Dermis blood vessel endothelial cell (primary cell): ENCODE measurements at regions not wholly inside any gene's neighbourhood (a gene's known extent, or its start where the extent isn't known, plus 50 kb on each side); places are given as distances from the start of the nearest gene placed in this dataset.
A peak's percentile ranks its signal among the peaks of the same experiment; 100 is the strongest.

Source experiments
- DNase-seq: peaks from one replicate; pipeline ENCODE4 v3.0.0; 2010

DNA sequence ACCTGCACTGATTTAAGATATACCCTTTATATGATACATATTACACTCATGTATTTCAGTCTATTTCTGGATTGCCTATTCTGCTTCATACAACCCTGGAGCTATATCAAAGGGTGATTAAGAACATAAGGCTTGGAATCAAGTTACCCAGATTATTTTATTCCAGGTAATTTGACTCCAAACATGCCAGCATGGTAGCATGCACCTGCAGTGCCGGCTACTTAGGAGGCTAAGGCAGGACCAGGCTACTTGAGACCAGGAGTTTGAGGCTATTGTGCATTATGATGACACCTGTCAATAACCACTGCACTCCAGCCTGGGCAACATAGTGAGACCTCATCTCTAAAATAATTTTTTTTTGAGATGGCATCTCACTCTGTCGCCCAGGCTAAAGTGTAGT, 50.4 kb upstream of the NEO1 start:
- no peak for DNase-seq

GRCh38 chr15:73000293-73000692, 52.0 kb upstream of the NEO1 start:
- DNase-seq = no peak

DNA sequence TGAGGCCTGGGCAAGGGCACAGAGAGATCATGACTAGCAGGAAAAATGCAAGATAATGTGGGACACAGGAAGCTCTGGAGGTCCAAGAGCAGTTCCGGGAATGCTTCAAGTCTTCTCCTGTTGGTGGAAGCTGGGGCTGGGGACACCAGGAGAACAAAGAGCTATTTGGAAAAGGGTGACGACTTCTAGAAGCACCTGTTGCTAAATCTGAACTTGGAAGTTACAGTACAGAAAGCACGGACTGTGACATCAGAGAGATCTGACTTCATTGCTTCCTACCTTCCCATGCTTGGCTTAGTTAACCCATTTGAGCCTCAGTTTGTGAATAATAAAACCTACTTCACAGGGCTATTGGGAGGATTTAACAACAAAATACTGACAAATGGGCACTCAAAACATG, 52.7 kb upstream of the NEO1 start:
- no peak for DNase-seq

DNA sequence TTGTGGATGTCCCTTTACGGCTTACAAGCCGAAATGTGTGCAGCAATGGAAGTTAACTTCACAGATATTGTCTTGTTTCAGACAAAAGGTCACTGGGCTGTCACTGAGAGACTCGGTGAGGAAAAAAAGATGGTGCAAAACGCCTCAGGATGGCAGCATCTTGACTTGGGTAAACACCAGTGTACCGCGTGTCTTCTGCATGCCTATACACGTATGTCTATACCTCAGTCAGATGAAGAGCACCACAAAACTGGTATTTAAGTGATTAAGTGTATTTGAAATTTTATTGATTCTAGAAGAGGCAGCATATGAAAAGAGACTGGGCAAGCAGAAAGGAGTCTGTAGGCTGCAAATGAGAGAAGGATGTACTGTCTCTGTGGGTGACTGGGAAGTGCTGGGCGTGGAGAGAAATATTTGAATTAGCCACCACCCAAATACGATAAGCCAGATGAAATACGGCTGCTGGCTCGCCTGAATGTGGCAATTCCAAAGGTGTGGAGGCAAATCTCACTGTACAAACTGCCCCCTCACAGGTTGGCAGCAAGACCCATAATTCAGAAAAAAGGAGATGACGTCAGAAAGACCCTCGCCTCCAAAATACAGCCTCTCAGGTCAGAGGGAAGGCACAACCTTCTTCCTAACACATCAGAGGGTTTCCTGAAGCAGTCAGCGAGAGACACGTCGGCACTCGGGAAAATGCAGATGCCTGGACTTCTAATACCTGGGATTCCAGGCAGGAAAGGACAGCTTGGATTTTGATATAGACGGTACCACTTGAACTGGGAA, 53.4 kb upstream of the NEO1 start:
- no peak for DNase-seq

GRCh38 chr15:72998226-72998625, 54.0 kb upstream of the NEO1 start:
- DNase-seq = no peak

- DNase-seq = no peak
These were observed 56.4 kb upstream of the NEO1 start for GRCh38 chr15:72995849-72996248.

GRCh38 chr15:72994534-72995177, 57.6 kb upstream of the NEO1 start:
- no peak for DNase-seq

DNA sequence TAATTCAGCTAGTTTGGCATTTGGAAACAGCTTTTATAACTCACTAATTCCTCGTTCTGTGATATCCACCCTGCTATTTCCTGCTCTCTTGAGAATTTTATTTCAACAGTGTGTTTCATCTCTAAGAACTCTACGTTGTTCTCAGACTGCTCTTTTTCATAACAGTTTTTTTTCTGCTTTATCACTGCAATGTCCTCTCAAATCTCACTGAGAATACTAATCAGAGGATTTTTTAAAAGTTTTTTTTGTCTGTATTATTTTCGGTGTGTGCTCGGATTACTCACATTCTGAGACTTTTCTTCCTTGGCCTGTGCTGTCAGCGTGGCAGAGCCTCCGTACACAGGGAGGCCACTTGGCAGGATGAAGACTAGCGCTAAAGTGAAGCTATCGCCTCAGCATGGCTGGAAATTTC, 59.4 kb upstream of the NEO1 start:
- DNase-seq = no peak

GRCh38 chr15:72991026-72991425, 61.2 kb upstream of the NEO1 start:
- no peak for DNase-seq

DNA sequence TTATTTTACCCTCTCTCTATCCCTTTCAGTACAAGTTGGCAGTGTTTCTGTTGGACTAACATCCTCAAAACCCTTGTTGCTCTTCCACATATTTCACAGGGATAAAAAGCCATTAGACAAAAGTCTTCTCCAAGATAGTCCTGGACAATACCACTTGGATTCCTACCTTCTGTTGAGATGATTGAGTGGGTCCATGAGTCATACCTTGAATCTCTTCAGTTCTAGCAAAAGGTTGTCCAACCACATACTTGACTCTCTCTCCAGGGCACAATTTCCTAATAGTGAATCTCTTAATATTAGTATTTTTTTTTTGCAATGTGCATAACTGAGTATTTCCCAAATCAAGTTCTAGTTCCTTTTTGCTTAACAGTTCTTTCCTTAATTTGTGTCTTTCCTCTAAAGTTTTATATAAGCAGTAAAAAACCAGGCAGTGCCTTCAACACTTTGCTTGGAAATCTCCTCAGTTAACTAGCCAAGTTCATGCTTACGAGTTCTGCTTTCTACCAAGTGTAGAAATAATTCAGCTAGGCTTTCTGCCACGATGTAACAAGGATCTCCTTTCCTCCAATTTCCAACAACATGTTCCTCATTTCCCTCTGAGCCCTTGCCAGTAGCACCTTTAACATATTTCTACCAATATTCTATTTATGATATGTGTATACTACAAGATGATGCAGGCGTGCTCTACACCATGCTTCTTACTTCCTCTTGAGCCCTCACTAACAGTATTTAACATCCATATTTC, 68.3 kb upstream of the NEO1 start:
- DNase-seq = no peak

DNA sequence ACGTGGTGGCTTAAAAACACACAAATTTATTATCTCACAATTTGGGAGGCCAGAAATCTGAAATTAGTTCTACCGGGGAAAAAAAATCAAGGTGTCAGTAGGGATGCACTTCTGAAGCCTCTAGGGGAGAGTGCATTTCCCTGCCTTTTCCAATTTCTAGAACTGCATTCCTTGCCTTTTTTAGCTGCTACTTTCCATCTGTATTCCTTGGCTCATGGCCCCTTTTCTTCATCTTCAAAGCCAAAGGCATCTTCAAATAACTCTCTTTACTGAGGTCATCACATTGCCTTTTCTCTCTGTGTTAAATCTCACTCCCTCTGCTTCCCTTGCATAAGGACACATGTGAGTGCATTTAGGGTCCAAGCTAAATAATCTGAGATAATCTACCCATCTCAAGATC, 69.5 kb upstream of the NEO1 start:
- no peak for DNase-seq

GRCh38 chr15:72980661-72981060, 71.6 kb upstream of the NEO1 start:
- DNase-seq = no peak

DNA sequence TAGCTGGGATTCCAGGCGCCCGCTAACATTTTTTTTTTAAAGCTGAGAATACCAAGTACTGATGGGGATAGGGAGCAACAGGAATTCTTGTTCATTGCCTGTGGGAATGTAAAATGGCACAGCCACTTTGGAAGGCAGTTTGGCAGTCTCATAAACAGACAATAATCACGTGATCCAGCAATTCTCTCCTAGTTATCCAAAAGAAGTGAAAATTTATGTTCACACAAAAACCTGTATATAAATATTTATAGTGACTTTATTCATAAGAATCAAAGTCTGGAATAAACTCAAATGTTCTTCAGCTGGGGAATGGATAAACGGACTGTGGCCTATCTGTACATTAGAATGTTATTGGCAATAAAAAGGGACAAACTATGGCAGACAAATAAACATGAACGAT, 72.5 kb upstream of the NEO1 start:
- DNase-seq = no peak

DNA sequence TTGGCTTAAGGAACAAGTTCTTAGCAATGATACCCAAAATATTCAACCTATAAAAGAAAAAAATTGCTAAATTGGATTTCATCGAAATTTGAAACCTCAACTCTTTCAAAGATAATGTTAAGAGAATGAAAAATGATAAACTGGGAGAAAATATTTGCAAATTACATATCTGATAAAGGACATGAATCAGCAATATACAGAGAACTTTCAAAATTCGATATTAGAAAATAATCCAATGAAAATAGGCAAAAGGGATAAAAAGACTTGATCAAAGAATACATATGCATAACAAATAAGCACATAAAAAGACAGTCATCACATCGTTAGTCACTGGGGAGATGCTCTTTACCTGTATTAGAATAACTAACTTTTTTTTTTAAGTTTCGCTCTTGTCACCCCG, 73.0 kb upstream of the NEO1 start:
- DNase-seq = no peak

- no peak for DNase-seq
These were observed 74.0 kb upstream of the NEO1 start for GRCh38 chr15:72978223-72978622.

- no peak for DNase-seq
These were observed 79.9 kb upstream of the NEO1 start for GRCh38 chr15:72972362-72972761.

DNA sequence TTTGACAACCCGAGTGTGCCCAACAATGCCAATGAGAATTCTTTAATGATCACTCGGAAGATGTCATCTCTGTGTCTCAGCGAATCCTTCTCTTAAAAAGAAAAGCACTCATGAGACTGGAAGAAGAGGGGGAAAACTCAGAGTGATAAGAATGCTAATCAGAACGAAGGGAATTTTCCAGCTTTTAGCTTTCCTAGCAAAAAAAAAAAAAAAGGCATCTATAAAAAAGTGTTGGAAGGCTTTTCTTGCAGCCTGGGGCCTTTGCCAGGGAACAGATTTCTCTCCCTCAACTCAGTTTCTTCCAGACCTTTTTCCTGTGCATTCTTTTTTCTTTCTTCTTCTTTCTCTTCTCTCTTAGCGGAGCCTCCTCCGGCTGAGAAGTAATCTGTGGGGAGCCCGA, 80.5 kb upstream of the NEO1 start:
- DNase-seq = no peak

- no peak for DNase-seq
These were observed 81.1 kb upstream of the NEO1 start for GRCh38 chr15:72970933-72971760.

GRCh38 chr15:72968531-72968922, 83.7 kb upstream of the NEO1 start:
- DNase-seq = peak; percentile 30

DNA sequence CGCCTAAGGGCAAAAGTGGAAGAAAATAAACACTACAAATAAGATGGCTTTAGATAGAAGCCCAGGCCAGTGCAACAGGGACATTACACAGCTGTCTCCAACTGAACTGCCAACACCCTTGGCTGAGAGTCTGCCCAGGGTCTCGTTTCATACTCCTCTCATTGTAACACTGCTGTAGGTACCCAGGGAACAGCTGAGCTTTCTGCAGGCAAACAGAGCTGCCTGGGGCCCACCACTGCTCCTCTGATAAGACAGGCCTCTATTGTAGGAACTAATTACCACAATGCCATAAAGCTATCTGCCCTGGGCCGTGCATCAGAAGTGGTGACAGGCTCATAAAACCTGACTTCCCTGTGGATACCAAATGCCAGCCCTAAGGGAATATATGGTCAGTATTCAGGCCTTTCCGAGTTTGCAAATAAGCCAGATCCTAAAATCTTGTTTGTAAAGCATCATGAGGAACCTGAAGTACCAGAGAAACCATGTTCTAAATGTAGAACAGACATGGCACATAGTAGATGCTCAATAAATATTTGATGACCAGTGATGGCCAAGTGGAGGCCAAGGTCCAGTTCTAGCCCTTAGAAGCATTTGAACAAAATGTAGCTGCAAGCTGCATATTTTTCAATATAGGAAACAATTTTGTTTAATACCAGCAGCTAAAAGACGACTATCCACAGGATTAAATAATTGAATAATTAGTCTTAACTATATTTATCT, 84.3 kb upstream of the NEO1 start:
- DNase-seq = no peak

- DNase-seq = no peak
These were observed 84.9 kb upstream of the NEO1 start for GRCh38 chr15:72967397-72967796.

DNA sequence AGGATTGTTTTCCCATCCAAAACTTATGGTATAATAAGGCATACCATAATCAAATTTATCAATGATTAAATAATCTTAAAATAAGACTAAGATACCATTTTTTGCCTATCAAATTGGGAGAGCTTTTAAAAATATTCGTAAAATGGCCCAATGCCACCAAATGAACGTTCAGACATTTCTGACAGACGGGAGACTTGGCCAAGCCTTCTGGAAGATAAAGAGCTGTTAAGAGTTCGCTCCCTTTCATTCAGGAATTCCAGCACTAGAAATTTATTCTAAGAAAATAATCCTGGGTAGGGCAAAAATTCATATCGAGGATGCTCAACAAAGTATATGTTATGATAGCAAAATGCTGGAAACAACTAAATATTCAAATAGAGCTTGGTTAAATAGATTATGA, 85.6 kb upstream of the NEO1 start:
- DNase-seq = no peak
